Fibroblast of skin of left quadriceps (primary cell): ENCODE measurements at regions not wholly inside any gene's neighbourhood (a gene's known extent, or its start where the extent isn't known, plus 50 kb on each side); places are given as distances from the start of the nearest gene placed in this dataset.

Experiments used
- DNase-seq, 2 experiments: peaks; one replicate each; pipeline ENCODE4 v3.0.0-alpha.2; 2013; ENCODE audit warnings: low read depth in 2 of 2

DNA sequence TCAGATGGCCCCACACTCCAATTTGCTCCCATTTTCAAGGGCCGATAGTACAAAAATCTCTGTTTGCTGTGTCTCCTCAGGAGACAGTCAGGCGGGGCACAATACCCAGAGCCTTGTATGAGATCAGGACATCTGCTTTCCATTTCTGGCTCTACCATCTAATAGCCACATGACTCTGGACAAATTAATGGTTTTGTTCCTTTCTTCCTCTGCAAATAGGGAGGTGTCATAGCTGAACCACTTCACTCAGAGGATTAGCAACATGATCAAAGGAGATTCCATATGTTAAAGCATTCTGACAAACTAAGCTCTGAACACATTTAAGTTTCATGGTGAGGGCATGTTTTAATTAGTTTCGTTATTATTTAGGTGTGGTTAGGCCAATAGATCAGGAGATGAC is 602.1 kb upstream of the SYT4 start:
- peak; percentile 56 to 58 for DNase-seq

DNA sequence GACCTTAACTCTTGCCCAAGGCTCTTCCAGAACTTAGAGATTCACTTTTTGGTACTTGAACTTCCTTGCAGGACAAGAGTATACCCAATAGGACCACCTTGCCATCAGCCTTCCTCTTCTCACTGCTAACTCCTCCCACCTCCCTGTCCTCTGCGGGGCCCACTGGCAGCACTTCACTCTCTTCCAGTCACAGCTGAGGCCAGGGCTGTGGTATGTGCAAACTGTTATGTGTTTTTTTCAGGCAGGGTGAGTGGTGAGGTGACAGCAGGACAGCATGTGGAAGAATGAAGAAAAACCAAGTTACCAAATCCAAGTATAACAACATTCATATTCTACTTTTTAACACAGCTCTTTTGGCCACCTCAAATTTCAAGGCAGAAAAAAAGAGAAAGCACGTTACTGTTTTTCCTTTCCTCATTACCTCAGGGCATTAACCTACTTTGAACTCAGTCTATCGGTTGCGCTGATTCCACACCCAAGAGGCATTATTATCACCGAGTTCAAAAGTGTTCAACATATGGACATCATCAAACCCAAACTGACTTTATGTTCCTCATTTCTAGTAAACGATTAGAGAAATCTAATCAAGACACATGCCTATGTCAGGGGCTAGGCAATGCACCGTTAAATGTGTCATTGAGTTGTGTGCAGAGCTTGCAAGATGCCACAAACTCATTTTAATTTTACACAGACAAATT is 605.2 kb upstream of the SYT4 start:
- no peak for DNase-seq

DNA sequence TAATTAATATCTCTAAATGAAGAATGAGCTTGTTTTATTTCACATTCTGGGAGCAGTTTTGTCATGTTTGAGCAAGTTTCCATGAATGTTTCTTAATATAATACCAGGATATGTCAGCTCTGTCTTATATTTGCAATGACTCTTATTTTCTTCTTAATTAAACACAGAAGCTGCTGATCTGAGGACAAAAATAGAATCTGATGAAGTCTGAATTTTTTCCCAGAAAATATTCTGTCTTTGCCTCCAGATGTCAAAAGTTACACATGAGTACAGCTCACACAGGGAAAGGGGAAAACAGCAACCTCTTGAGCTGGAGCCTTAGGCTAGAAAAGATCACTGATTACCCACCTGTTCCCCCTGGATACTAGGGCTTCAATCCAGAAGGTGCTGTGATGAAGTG is 606.6 kb upstream of the SYT4 start:
- DNase-seq = no peak

DNA sequence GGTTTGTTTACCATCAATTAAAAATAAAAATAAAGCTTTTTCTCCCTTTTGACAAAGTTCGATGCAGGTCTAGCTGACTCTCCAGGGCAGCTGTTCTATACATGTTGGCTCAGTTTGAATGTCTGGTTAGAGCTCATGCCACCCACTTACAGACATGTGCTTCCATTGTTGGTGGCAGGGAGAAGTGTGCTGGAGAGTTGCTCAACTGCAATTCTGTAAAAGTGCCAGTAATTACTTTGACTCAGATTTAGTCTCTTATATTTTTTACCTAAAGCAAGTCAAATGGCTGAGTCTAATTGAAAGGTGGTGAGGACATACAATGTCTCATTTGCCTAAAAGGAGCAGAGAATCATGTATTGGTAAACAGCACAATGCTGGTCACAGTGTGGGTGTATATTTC is 609.1 kb upstream of the SYT4 start:
- DNase-seq = no peak

DNA sequence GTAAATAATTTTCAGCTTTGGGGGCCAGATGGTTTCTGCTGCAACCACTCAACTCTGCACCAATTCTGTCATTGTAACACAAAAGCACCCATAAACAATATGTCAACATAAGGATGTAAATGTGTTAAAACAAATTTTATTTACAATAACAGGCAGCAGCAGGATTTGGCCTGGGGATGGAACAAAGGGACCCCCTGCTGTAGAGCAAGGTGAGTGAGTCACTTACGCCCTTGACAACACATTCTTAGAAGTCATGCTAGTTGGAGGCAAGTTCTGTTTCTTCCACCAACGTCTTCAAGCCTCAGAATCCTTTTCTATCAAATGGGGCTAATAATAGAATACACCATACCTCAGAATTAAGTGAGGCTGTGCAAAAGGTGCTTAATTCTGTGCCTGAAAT is 610.2 kb upstream of the SYT4 start:
- no peak for DNase-seq

DNA sequence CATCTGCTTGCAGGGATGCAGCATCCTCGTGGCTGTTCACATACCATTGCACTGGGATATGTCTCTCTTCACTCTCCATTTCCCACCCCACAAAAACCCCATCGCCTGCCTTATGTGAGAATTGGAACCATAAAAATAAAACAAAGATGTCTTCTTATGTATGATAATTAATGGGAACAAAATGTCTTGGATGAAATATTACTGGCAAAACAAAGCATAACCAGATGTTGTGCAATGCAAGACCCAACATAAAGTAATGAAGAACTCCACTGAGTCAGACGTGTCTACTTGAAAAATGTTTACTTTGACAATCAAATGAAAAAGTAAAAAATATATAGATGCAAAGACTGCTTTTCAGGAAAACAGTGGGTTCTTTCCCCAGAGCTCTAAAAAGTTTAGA is 611.3 kb upstream of the SYT4 start:
- DNase-seq = no peak

GRCh38 chr18:43893001-43893637 is 615.8 kb upstream of the SYT4 start:
- DNase-seq = peak; percentile 95

DNA sequence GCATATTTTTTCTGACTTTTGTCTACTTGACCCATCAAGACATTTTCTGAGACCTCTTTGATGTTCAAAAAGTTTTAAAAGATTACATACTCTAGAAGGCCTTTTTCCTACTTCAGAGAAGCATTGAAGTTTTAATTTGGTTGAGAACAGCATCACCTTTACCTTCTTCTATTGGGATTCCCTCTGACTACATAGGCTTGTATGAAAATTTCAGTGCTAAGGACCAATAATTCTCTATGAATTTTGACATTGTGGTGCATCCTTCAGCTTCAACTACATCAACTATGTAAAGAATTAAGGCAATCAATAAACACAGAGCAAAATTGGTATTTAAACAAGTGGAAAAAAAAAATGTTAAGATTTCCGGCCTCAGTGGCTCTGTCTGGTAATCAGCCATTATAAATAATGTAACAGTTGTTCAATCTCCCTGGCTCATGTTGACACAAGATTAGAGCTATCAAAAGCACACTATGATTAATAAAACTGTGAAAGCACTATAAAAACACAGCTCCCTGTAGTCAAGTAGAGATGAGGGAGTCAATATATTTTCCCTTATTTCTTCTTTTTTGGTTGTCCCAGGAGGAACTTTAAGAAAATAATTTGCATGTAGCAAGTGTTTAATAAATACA is 627.0 kb upstream of the SYT4 start:
- no peak for DNase-seq

DNA sequence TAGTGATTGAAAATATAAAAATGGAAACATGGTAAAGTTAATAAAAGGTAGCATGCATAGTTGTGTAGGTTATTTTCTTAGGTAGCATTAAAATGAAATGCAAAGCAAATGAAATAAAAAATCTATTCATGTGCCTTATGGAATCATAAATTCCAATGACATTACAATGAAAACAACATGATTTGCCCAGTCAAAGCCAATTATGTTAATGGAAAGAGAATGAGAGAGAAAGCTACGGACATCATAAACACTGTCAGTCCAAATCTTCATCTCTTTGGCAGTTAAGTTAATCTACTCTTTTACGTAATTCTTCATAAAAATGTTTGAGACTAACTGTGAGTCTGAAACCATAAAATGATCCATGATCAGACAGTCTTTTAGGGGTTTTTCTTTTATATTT is 636.7 kb upstream of the SYT4 start:
- no peak for DNase-seq

DNA sequence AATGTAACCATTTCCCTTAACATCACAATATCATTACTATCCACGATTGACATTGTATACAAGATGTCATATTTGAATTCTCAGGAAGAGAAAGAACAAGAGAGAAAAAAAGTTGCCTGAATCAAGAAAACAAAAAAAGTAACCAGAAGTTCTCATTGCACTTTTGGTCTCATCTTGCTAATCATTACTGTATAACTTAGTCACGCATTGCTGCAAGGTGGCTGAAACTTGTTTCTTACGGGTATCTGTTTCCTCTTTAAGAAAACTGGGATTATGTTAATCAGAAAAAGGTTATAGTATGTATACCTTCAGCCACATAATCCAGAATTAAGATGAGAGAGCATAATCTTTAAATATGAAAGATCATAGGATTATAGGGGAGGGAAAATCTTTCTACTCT is 639.7 kb upstream of the SYT4 start:
- no peak for DNase-seq

DNA sequence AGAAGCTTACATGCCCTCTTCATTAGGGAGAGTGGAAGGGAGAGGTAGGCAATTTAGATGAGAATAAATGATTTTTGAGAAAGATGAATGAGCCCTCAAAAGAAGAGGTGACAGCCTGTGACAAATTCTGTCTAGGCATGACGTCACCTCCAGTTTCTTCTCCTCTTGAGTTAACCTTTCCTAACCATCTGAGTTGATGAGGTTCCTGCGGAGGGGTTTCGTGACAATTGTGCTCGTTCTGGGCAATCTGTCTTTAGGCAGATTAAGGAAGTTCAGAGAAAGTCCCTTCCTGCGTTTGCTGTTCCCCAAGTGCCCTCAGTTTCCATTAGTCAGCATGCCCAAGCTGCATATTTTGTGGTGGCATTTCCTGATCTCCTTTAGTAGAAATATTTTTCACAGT is 640.2 kb upstream of the SYT4 start:
- DNase-seq = no peak

GRCh38 chr18:43919551-43919950 is 642.3 kb upstream of the SYT4 start:
- DNase-seq = no peak

- peak; percentile 22 to 29 for DNase-seq
Observed at GRCh38 chr18:43931439-43931838, 654.1 kb upstream of the SYT4 start.

DNA sequence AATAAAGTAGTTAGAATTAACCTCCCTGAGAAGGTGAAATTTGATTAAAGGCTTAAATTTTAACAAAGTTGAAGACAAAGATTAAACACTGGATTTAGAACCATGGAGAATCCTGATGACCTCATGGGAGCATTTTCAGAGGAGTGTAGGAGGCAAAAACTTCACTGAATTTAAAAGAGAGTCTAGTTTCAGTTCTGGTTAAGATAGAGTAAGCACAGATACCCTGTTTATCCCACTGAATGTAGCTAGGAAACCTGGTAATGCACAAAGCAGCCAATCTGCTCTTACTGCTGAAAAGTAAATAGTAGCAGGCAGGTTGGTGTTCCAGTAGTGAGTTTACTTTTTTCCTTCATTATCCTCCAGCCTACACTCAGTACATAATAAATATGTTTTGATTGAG is 654.9 kb upstream of the SYT4 start:
- DNase-seq = no peak

- DNase-seq = no peak
Observed at GRCh38 chr18:43933177-43933576, 655.9 kb upstream of the SYT4 start.

GRCh38 chr18:43934322-43934721 is 657.0 kb upstream of the SYT4 start:
- no peak for DNase-seq

- DNase-seq = peak; percentile 92 to 93
Observed at GRCh38 chr18:43934781-43935471, 657.6 kb upstream of the SYT4 start.

- no peak for DNase-seq
Observed at GRCh38 chr18:43936176-43936575, 658.9 kb upstream of the SYT4 start.

- DNase-seq = no peak
Observed at GRCh38 chr18:43949291-43949690, 672.0 kb upstream of the SYT4 start.

DNA sequence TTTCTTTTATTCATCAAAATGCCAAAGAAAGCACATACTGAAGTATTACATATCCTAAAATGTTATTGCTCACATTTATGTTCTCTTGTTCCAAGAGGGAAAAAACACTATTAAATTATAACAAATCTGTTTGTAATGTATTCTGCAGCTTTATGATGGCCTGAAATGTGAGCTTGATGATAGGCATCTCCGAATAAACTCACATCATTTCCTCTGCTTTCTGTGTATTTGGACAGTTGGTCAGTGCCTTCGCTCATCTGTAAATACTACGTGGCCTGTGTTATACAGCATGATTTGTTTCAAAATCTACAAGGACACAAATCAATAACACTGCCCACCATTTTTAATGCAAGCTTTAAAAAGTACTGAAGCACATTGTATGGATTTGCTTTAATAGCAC is 672.8 kb upstream of the SYT4 start:
- no peak for DNase-seq

- no peak for DNase-seq
Observed at GRCh38 chr18:43952398-43952797, 675.1 kb upstream of the SYT4 start.

- DNase-seq = no peak
Observed at GRCh38 chr18:43961722-43962121, 684.4 kb upstream of the SYT4 start.

GRCh38 chr18:43964666-43965065 is 687.4 kb upstream of the SYT4 start:
- DNase-seq = no peak
